ENCODE measurements at regions not wholly inside any gene's neighbourhood (a gene's known extent, or its start where the extent isn't known, plus 50 kb on each side); places are given as distances from the start of the nearest gene placed in this dataset.

DNA sequence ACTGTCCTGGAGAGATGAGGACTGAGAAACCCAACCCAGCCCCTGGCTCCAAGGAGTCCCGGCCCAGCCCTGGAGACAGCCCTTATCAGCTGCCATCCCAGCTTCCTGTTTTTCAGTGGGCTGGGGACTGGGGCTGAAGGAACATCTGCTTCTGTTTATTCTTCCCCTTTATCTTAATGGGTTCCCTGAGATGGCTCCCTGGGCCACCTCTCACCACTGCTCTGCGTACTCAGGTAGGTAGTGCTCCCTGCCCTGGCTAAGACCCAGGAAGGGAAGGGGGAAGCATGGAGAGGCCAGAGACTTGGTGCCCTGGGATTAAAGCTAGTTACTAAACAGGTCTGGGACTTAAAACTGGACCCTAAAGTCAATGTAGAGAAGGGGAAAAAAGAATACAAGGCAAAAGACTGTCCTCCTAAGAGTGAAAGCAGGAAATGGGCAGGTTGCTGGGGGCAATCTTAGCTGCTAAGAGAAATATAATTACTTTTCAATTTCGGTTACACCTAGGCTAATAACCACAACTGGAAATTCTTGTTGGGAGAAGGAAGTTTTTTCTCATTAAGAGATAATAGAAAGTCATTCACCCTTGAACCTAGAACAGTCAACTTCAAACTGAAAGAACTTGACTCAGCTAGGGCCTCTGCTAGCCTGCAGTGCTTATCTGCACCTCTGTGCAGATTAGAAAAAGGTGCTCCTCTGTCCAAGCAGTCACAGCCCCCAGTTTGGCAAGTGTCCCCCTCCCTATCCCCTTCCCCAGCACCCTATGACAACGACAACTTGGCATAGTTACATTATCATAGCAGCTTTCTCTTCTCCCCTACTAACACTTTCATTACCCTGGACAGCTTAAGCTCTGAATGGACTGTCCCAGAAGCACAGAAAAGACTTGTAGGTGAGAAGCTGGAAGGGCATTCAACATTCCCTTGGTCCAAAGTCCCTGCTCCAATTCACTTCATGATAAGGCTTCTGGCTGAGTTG, 65.6 kb upstream of the KDM7A start:
- TF ChIP-seq EP300 (IDR thresholded peaks at IDR 0.05): no peak
- TF ChIP-seq POLR2A (IDR thresholded peaks at IDR 0.05): no peak
- TF ChIP-seq CTCF (IDR thresholded peaks at IDR 0.05): no peak
- no peak for TF ChIP-seq POLR2AphosphoS5 (IDR thresholded peaks at IDR 0.05)

Data from gastroesophageal sphincter (tissue), 3 donors.